K562 (cell line): ENCODE measurements at regions not wholly inside any gene's neighbourhood (a gene's known extent, or its start where the extent isn't known, plus 50 kb on each side); places are given as distances from the start of the nearest gene placed in this dataset.

Experiments used
- CCAR2 ChIP-seq: fragments of 200-400 bp; formaldehyde crosslinking; IDR thresholded peaks from 2 replicates; pipeline ENCODE4 v1.6.1; 2017; ENCODE audit warnings: mild to moderate bottlenecking, low read depth, low read length
- EHMT2 ChIP-seq: fragments of 450-650 bp; IDR thresholded peaks from 2 replicates; pipeline ENCODE4 v1.6.1; 2018; ENCODE audit warnings: antibody characterized with exemption
- ELF4 ChIP-seq: fragments of 450-650 bp; formaldehyde crosslinking; IDR thresholded peaks from 2 replicates; pipeline ENCODE4 v1.4.0; 2022; ENCODE audit warnings: missing genetic modification characterization
- ERF ChIP-seq: fragments of 450-650 bp; formaldehyde crosslinking; IDR thresholded peaks from 2 replicates; pipeline ENCODE4 v1.4.0; 2020; ENCODE audit warnings: mild to moderate bottlenecking, mixed read lengths
- KAT8 ChIP-seq: fragments of 450-650 bp; IDR thresholded peaks from 2 replicates; pipeline ENCODE4 v1.6.1; 2016; ENCODE audit warnings: low read depth, mild to moderate bottlenecking
- RB1 ChIP-seq: fragments of 450-650 bp; IDR thresholded peaks from 2 replicates; pipeline ENCODE4 v1.6.1; 2017; ENCODE audit warnings: low read depth, mild to moderate bottlenecking
- USF2 ChIP-seq: sonication (generic); formaldehyde crosslinking; IDR thresholded peaks from 2 replicates; pipeline ENCODE4 v1.5.0; 2020; ENCODE audit warnings: missing genetic modification reagents
- ZNF589 ChIP-seq: fragments of 200-800 bp; sonication (Bioruptor generic); IDR thresholded peaks from 2 replicates; pipeline ENCODE4 v1.6.1; 2016; ENCODE audit warnings: low read depth, missing genetic modification characterization, missing compliant biosample characterization
- ZNF75A ChIP-seq: fragments of 450-650 bp; formaldehyde crosslinking; IDR thresholded peaks from 2 replicates; pipeline ENCODE4 v1.4.0; 2020; ENCODE audit warnings: mild to moderate bottlenecking
- ZNF79 ChIP-seq: fragments of 250-450 bp; sonication (Bioruptor Pico); IDR thresholded peaks from 2 replicates; pipeline ENCODE4 v1.4.0; 2020; ENCODE audit warnings: low read depth, mild to moderate bottlenecking, moderate library complexity
- TF ChIP-seq, protein P1 (sequence below): fragments of 450-650 bp; IDR thresholded peaks from 2 replicates; pipeline ENCODE4 v1.6.1; 2017; ENCODE audit warnings: antibody characterized with exemption
- TF ChIP-seq, protein P2 (sequence below), 2 experiments: fragments of 450-650 bp; formaldehyde crosslinking in 1 of 2; IDR thresholded peaks; 2 replicates each; pipeline versions ENCODE4 v1.4.0 to v1.6.1; 2014 to 2020; ENCODE audit warnings: mild to moderate bottlenecking in 2 of 2, borderline replicate concordance in 1 of 2, low read depth in 1 of 2
- TF ChIP-seq, protein P3 (sequence below): sonication (generic); formaldehyde crosslinking; IDR thresholded peaks from 2 replicates; pipeline ENCODE4 v1.8.0; 2023; ENCODE audit warnings: missing genetic modification reagents, mild to moderate bottlenecking, borderline replicate concordance

DNA sequence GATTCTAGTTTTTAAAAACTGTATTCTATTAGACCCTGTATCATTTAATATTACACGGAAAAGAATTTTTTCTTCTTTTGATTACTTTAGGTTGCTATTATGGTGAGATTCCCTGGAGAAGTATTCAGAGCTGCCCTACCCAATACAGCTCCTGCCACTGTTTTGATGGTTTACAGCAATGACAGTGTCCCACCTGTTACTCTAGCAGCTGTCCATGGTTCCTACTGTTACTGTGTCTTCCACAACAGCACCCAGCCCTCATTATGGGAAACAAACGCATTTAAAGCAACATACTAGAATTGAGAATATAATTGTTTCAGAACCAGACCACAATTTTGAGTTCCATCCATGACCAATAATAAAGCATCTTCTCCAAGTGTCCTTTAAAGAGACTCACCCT lies 450.7 kb downstream of the SHQ1 start (continued):
- TF ChIP-seq, protein P1, sequence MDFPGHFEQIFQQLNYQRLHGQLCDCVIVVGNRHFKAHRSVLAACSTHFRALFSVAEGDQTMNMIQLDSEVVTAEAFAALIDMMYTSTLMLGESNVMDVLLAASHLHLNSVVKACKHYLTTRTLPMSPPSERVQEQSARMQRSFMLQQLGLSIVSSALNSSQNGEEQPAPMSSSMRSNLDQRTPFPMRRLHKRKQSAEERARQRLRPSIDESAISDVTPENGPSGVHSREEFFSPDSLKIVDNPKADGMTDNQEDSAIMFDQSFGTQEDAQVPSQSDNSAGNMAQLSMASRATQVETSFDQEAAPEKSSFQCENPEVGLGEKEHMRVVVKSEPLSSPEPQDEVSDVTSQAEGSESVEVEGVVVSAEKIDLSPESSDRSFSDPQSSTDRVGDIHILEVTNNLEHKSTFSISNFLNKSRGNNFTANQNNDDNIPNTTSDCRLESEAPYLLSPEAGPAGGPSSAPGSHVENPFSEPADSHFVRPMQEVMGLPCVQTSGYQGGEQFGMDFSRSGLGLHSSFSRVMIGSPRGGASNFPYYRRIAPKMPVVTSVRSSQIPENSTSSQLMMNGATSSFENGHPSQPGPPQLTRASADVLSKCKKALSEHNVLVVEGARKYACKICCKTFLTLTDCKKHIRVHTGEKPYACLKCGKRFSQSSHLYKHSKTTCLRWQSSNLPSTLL, result no peak
- TF ChIP-seq ZNF589 (CRISPR knock-in tag) (no peak), EHMT2 (peak; percentile 37; the same call in 1 of the 2 replicates), ZNF79 (no peak), CCAR2 (no peak), KAT8 (no peak), RB1 (no peak), USF2 (no peak), ERF (CRISPR knock-in tag) (no peak), ZNF75A (CRISPR knock-in tag) (no peak), ELF4 (CRISPR knock-in tag) (no peak)
- TF ChIP-seq, protein P2, sequence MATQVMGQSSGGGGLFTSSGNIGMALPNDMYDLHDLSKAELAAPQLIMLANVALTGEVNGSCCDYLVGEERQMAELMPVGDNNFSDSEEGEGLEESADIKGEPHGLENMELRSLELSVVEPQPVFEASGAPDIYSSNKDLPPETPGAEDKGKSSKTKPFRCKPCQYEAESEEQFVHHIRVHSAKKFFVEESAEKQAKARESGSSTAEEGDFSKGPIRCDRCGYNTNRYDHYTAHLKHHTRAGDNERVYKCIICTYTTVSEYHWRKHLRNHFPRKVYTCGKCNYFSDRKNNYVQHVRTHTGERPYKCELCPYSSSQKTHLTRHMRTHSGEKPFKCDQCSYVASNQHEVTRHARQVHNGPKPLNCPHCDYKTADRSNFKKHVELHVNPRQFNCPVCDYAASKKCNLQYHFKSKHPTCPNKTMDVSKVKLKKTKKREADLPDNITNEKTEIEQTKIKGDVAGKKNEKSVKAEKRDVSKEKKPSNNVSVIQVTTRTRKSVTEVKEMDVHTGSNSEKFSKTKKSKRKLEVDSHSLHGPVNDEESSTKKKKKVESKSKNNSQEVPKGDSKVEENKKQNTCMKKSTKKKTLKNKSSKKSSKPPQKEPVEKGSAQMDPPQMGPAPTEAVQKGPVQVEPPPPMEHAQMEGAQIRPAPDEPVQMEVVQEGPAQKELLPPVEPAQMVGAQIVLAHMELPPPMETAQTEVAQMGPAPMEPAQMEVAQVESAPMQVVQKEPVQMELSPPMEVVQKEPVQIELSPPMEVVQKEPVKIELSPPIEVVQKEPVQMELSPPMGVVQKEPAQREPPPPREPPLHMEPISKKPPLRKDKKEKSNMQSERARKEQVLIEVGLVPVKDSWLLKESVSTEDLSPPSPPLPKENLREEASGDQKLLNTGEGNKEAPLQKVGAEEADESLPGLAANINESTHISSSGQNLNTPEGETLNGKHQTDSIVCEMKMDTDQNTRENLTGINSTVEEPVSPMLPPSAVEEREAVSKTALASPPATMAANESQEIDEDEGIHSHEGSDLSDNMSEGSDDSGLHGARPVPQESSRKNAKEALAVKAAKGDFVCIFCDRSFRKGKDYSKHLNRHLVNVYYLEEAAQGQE (IDR thresholded peaks at IDR 0.05; ENCODE audit: borderline replicate concordance), result peak; percentile 88
- TF ChIP-seq, protein P2 (CRISPR knock-in tag; IDR thresholded peaks at IDR 0.05; ENCODE audit: low read depth), result no peak
- TF ChIP-seq, protein P3, sequence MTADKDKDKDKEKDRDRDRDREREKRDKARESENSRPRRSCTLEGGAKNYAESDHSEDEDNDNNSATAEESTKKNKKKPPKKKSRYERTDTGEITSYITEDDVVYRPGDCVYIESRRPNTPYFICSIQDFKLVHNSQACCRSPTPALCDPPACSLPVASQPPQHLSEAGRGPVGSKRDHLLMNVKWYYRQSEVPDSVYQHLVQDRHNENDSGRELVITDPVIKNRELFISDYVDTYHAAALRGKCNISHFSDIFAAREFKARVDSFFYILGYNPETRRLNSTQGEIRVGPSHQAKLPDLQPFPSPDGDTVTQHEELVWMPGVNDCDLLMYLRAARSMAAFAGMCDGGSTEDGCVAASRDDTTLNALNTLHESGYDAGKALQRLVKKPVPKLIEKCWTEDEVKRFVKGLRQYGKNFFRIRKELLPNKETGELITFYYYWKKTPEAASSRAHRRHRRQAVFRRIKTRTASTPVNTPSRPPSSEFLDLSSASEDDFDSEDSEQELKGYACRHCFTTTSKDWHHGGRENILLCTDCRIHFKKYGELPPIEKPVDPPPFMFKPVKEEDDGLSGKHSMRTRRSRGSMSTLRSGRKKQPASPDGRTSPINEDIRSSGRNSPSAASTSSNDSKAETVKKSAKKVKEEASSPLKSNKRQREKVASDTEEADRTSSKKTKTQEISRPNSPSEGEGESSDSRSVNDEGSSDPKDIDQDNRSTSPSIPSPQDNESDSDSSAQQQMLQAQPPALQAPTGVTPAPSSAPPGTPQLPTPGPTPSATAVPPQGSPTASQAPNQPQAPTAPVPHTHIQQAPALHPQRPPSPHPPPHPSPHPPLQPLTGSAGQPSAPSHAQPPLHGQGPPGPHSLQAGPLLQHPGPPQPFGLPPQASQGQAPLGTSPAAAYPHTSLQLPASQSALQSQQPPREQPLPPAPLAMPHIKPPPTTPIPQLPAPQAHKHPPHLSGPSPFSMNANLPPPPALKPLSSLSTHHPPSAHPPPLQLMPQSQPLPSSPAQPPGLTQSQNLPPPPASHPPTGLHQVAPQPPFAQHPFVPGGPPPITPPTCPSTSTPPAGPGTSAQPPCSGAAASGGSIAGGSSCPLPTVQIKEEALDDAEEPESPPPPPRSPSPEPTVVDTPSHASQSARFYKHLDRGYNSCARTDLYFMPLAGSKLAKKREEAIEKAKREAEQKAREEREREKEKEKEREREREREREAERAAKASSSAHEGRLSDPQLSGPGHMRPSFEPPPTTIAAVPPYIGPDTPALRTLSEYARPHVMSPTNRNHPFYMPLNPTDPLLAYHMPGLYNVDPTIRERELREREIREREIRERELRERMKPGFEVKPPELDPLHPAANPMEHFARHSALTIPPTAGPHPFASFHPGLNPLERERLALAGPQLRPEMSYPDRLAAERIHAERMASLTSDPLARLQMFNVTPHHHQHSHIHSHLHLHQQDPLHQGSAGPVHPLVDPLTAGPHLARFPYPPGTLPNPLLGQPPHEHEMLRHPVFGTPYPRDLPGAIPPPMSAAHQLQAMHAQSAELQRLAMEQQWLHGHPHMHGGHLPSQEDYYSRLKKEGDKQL (CRISPR knock-in tag), result no peak
